Memory B cell (primary cell): ENCODE measurements at regions not wholly inside any gene's neighbourhood (a gene's known extent, or its start where the extent isn't known, plus 50 kb on each side); places are given as distances from the start of the nearest gene placed in this dataset.
A peak's percentile ranks its signal among the peaks of the same experiment; 100 is the strongest.
"Not testable (repeated sequence)": the region's sequence is repeated elsewhere in the genome, so short reads cannot be mapped to it uniquely, and the experiment has no call there.

Source experiments
- ATAC-seq: fragments of 150-1000 bp; cut with Tn5 transposase; 2 replicates; pipeline ENCODE4 v1.10.0; 2021; ENCODE audit warnings: low read depth, mild to moderate bottlenecking, moderate library complexity
- DNase-seq, 2 donors: peaks; one replicate each; pipeline ENCODE4 v3.0.0; 2022; ENCODE audit warnings: low spot score in 2 of 2
- H3K27ac Mint-ChIP-seq: one replicate; pipeline ENCODE4 v1.8.0; 2022; ENCODE audit warnings: mild to moderate bottlenecking, moderate library complexity, mixed read lengths
- H3K27me3 Mint-ChIP-seq: one replicate; pipeline ENCODE4 v1.8.0; 2022; ENCODE audit warnings: mixed read lengths
- H3K36me3 Mint-ChIP-seq: one replicate; pipeline ENCODE4 v1.8.0; 2022; ENCODE audit warnings: mild to moderate bottlenecking, mixed read lengths
- H3K4me1 Mint-ChIP-seq: one replicate; pipeline ENCODE4 v1.8.0; 2022; ENCODE audit warnings: mixed read lengths
- H3K4me3 Mint-ChIP-seq: one replicate; pipeline ENCODE4 v1.8.0; 2022; ENCODE audit warnings: mild to moderate bottlenecking, moderate library complexity, mixed read lengths
- H3K9me3 Mint-ChIP-seq: one replicate; pipeline ENCODE4 v1.8.0; 2022; ENCODE audit warnings: mixed read lengths

GRCh38 chr20:29327600-29328420 is 1929.7 kb upstream of the DEFB115 start:
- DNase-seq: peak in 1 of 2 donors; percentile 14
- H3K27ac Mint-ChIP-seq, H3K36me3 Mint-ChIP-seq, H3K4me1 Mint-ChIP-seq, ATAC-seq, H3K4me3 Mint-ChIP-seq, H3K27me3 Mint-ChIP-seq: not testable (repeated sequence)
- H3K9me3 Mint-ChIP-seq: peaks cover 12% of the 10 kb centered on the region

- not testable (repeated sequence) for DNase-seq, H3K36me3 Mint-ChIP-seq, H3K4me1 Mint-ChIP-seq, H3K4me3 Mint-ChIP-seq, H3K27me3 Mint-ChIP-seq, ATAC-seq, H3K27ac Mint-ChIP-seq
- peaks cover 21% of the 10 kb centered on the region for H3K9me3 Mint-ChIP-seq
Measured at GRCh38 chr20:29330429-29331115, 1926.9 kb upstream of the DEFB115 start.

DNA sequence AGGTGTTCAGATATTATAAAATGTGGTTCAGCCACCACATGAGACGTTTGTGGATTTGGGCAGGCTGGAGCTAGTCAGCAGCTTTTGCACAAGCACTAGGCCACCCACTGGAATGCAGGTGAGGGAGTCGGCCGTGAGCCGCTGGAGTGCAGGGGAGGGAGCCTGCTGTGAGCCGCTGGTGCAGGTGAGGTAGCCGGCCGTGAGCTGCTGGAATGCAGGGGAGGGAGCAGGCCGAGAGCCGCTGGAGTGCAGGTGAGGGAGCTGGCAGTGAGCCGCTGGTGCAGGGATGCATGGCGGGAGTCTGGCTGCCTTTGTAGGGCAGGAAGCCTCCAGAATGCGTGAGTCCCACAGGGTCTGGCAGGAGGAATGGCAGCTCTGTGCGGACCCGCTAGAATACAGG is 1907.6 kb upstream of the DEFB115 start:
- Mint-ChIP-seq H3K36me3 (no peaks in the 10 kb centered on the region), H3K4me3 (no peak overlapping the region), H3K9me3 (peaks cover 4% of the 10 kb centered on the region), H3K4me1 (no peaks in the 10 kb centered on the region), H3K27me3 (no peaks in the 10 kb centered on the region), H3K27ac (no peak overlapping the region)
- DNase-seq (no peak), ATAC-seq (no peak)

DNA sequence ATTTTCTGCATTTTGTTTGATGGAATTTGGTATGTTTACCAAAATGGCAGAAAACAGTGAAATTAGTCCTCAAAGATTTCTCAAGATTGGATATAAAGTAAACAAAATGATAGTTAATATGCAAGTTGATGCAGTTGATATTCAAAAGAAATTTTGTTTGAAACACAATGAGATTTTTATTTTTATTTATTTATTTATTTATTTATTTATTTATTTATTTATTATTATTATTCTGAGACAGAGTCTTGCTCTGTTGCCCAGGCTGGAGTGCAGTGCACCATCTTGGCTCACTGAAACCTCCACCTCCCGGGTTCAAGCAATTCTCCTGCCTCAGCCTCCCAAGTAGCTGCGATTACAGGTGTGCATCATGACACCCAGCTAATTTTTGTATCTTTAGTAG is 1881.5 kb upstream of the DEFB115 start:
- not testable (repeated sequence) for DNase-seq, H3K27me3 Mint-ChIP-seq, H3K4me1 Mint-ChIP-seq, H3K9me3 Mint-ChIP-seq, H3K36me3 Mint-ChIP-seq, H3K4me3 Mint-ChIP-seq, H3K27ac Mint-ChIP-seq, ATAC-seq

GRCh38 chr20:29392853-29393252 is 1864.6 kb upstream of the DEFB115 start:
- not testable (repeated sequence) for H3K36me3 Mint-ChIP-seq, H3K27ac Mint-ChIP-seq, ATAC-seq, H3K4me3 Mint-ChIP-seq, H3K4me1 Mint-ChIP-seq, H3K27me3 Mint-ChIP-seq, DNase-seq, H3K9me3 Mint-ChIP-seq

- H3K27me3 Mint-ChIP-seq: peaks cover 4% of the 10 kb centered on the region
- ATAC-seq (no peak), DNase-seq (no peak)
- no peak overlapping the region for H3K27ac Mint-ChIP-seq
- H3K4me1 Mint-ChIP-seq: peaks cover 2% of the 10 kb centered on the region
- H3K9me3 Mint-ChIP-seq: peaks cover 6% of the 10 kb centered on the region
- H3K36me3 Mint-ChIP-seq: peaks cover 2% of the 10 kb centered on the region
- H3K4me3 Mint-ChIP-seq: no peak overlapping the region
Measured at GRCh38 chr20:29408034-29408695, 1849.3 kb upstream of the DEFB115 start.

- H3K9me3 Mint-ChIP-seq, H3K36me3 Mint-ChIP-seq, H3K4me1 Mint-ChIP-seq, ATAC-seq, H3K27me3 Mint-ChIP-seq, H3K27ac Mint-ChIP-seq, DNase-seq: not testable (repeated sequence)
- H3K4me3 Mint-ChIP-seq: peak overlapping the region; percentile 15
Measured at GRCh38 chr20:29408707-29409106, 1848.8 kb upstream of the DEFB115 start.

GRCh38 chr20:29409160-29409689 is 1848.2 kb upstream of the DEFB115 start:
- H3K4me1 Mint-ChIP-seq, H3K9me3 Mint-ChIP-seq, H3K4me3 Mint-ChIP-seq, DNase-seq, H3K27ac Mint-ChIP-seq, H3K27me3 Mint-ChIP-seq, ATAC-seq, H3K36me3 Mint-ChIP-seq: not testable (repeated sequence)

DNA sequence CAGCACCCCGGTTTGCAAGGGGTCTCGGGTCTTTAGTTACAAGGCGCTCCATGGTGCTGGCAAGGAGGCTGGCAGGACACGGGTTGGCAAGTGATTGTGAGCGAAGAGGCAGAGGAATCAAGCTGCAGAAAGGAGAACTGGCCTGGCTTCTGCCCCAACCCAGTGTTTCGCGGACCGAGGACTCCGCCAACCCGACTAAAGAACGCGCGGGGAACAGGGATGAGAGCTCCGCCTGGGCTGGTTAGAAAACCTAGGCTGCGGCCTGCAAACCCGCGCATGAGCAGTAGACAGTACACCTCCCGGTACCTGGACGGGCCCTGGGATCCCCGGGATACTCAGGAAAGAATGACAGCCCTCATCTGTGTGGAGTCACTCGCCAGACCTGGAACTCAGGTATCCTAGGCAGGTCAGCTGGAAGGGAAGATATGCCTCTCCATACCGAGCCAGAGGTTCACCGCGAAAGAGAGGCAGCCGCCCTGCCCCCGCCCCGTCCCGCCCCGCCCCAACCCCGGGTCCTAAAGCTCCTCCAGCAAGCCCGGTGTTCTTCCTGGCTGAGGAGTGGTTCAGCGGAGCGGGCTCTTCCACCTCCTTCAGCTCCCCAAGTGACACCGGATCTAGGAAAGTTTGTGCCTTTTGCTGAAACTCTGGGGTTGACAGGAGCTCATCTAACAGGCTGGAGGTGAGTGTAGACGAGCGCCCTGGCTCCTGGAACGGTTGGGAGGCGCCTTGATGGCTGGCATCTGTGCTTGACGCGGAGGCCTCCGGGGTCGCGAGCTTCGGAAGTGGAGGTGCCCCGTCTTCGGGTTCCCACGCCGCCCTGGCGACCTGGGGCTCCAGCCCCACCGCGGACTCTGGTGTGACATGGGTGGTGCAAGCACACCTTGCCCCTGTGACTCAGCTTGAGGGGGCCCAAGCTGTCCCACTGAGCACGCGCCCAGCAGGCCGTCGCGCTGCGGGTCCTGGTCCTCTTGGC is 1847.3 kb upstream of the DEFB115 start:
- peaks cover 4% of the 10 kb centered on the region for H3K4me1 Mint-ChIP-seq
- no peak for DNase-seq
- no peak overlapping the region for H3K27ac Mint-ChIP-seq
- peaks cover 8% of the 10 kb centered on the region for H3K9me3 Mint-ChIP-seq
- H3K4me3 Mint-ChIP-seq: no peak overlapping the region
- no peak for ATAC-seq
- peaks cover 6% of the 10 kb centered on the region for H3K27me3 Mint-ChIP-seq
- peaks cover 3% of the 10 kb centered on the region for H3K36me3 Mint-ChIP-seq

DNA sequence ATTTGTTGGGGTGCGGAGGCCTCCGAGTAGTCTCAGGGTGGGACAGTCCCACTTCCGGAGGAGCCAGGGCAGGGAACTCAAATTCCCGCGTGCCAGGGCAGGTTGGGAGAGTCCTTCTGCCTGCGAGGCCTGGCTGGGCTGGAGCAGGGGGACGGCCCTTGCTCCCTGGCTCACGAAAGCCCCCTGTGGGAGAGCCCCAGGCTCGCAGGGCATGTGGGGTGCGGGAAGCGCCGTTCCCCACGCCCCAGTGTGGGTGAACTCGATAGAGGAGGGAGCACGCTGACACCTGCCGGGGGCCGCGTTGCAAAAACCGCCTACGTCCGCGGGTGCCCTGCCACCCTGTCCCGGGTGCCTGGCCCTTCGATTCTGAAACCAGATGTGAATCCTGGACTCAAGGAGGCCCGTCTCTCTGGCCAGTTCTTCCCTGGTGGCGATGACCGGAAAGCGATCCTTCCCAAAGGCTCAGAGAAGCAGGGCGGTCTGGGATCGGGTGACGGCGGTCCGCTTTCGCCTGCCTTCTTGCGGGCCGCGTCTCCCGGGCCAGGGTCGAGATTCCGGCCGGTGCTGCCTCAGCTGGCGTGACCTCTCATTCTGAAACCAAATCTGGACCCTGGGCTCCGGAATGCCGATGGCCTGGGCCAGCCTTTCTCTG is 1846.5 kb upstream of the DEFB115 start:
- DNase-seq (no peak), ATAC-seq (no peak)
- Mint-ChIP-seq H3K4me1 (peaks cover 4% of the 10 kb centered on the region), H3K36me3 (peaks cover 3% of the 10 kb centered on the region), H3K4me3 (no peak overlapping the region), H3K27ac (no peak overlapping the region), H3K27me3 (peaks cover 6% of the 10 kb centered on the region), H3K9me3 (peaks cover 8% of the 10 kb centered on the region)

DNA sequence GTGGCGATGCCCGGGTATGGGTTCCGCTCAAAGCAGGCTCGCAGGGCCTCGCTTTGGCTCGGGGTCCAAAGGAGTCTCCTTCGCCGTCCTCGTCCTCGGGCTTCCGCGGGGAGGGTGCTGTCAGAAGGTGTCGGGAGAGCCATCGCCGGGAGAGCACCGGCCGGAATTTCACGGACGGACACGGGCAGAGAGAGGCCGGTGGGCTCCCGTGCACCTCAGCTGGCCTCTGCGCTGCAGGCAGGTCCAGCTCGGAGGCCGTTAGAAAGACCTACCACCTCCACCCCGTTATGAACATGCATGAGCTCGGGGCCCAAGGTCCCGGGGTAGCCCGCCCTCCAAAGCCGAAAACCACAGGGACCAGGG is 1846.0 kb upstream of the DEFB115 start:
- not testable (repeated sequence) for ATAC-seq, DNase-seq, H3K4me3 Mint-ChIP-seq, H3K27me3 Mint-ChIP-seq, H3K36me3 Mint-ChIP-seq, H3K9me3 Mint-ChIP-seq, H3K4me1 Mint-ChIP-seq, H3K27ac Mint-ChIP-seq

GRCh38 chr20:29419378-29419777 is 1838.1 kb upstream of the DEFB115 start:
- no peak for DNase-seq
- Mint-ChIP-seq H3K4me1 (no peaks in the 10 kb centered on the region), H3K27ac (no peak overlapping the region), H3K9me3 (peaks cover 2% of the 10 kb centered on the region), H3K36me3 (no peaks in the 10 kb centered on the region), H3K27me3 (no peaks in the 10 kb centered on the region), H3K4me3 (no peak overlapping the region)
- ATAC-seq: no peak
